NT2/D1 (cell line): ENCODE measurements at regions not wholly inside any gene's neighbourhood (a gene's known extent, or its start where the extent isn't known, plus 50 kb on each side); places are given as distances from the start of the nearest gene placed in this dataset.

Experiments used
- SUZ12 ChIP-seq: IDR thresholded peaks from 2 replicates; pipeline ENCODE4 v1.6.1; 2011; ENCODE audit not compliant: insufficient read length, insufficient read depth; ENCODE audit errors: extremely low read depth
- YY1 ChIP-seq: IDR thresholded peaks from 2 replicates; pipeline ENCODE4 v1.6.1; 2011; ENCODE audit not compliant: insufficient read length, insufficient read depth
- ZNF274 ChIP-seq: IDR thresholded peaks from 2 replicates; pipeline ENCODE4 v1.6.1; 2011; ENCODE audit warnings: mild to moderate bottlenecking, low read depth, low read length

- no peak for TF ChIP-seq ZNF274
- TF ChIP-seq SUZ12: no peak
- no peak for TF ChIP-seq YY1
These were observed 1386.3 kb downstream of the LRFN5 start for GRCh38 chr14:42992930-42993329.
